Left lung (tissue), 4 donors: ENCODE measurements at regions not wholly inside any gene's neighbourhood (a gene's known extent, or its start where the extent isn't known, plus 50 kb on each side); places are given as distances from the start of the nearest gene placed in this dataset.

Experiments
- ATAC-seq: fragments of 200-7000 bp; cut with Tn5 transposase; one replicate; pipeline ENCODE4 v1.9.1; 2020; ENCODE audit warnings: moderate library complexity
- DNase-seq, 4 donors: peaks; one replicate each; pipeline ENCODE4 v3.0.0-alpha.2; 2013 to 2020
- H3K27ac ChIP-seq, 2 donors: fragments of 200-600 bp; sonication (generic) in 1 of 2; one replicate each; pipeline versions ENCODE4 v1.5.0 to v1.8.0; 2020 to 2021
- H3K27me3 ChIP-seq, 2 donors: fragments of 200-600 bp; sonication (generic) in 1 of 2; one replicate each; pipeline versions ENCODE4 v1.5.0 to v1.8.0; 2020 to 2021
- H3K36me3 ChIP-seq, 2 donors: fragments of 200-600 bp; sonication (generic) in 1 of 2; one replicate each; pipeline versions ENCODE4 v1.5.0 to v1.8.0; 2020 to 2021
- H3K4me1 ChIP-seq, 2 donors: fragments of 200-600 bp; one replicate each; pipeline ENCODE4 v1.8.0; 2021
- H3K4me3 ChIP-seq, 2 donors: fragments of 200-600 bp; sonication (generic) in 1 of 2; one replicate each; pipeline versions ENCODE4 v1.5.0 to v1.8.0; 2020 to 2021; ENCODE audit warnings: mild to moderate bottlenecking in 1 of 2
- H3K9me3 ChIP-seq, 2 donors: fragments of 200-600 bp; sonication (generic) in 1 of 2; one replicate each; pipeline versions ENCODE4 v1.5.0 to v1.8.0; 2020 to 2021
- CTCF ChIP-seq, 2 donors: fragments of 200-600 bp; sonication (generic) in 1 of 2; IDR thresholded peaks; one replicate each; pipeline versions ENCODE4 v1.5.0 to v1.8.0; 2021; ENCODE audit warnings: antibody characterized with exemption in 2 of 2
- intact Hi-C, 2 donors: fragments of 100-400 bp; cut with DNase I; formaldehyde crosslinking; loops; one replicate each; pipeline versions ENCODE4 v1.11.2 to v1.14.2; 2022
- donor health status: DM: no; HTN: yes; CAD: no.
- donor health status: DM: no; HTN: no; CAD: no.

- no peak for DNase-seq
- intact Hi-C loops = no loop called here
These were observed 222.8 kb upstream of the KLF4 start for GRCh38 chr9:107712390-107712789.

GRCh38 chr9:107711542-107711941, 222.0 kb upstream of the KLF4 start:
- Histone ChIP-seq H3K4me1 (peaks cover 3 to 28% of the 10 kb centered on the region in 2 donors), H3K27ac (no peak overlapping the region), H3K9me3 (no peaks in the 10 kb centered on the region), H3K36me3 (no peaks in the 10 kb centered on the region), H3K4me3 (no peak overlapping the region), H3K27me3 (no peaks in the 10 kb centered on the region)
- peak in 1 of 4 donors; percentile 7 for DNase-seq
- ATAC-seq = peak; percentile 69
- intact Hi-C loops = no loop called here
- no peak for TF ChIP-seq CTCF (IDR thresholded peaks at IDR 0.05)

More at GRCh38 chr9:107712390-107712789, 222.8 kb upstream of the KLF4 start:
- Histone ChIP-seq H3K4me3 (no peak overlapping the region), H3K27ac (no peak overlapping the region), H3K9me3 (no peaks in the 10 kb centered on the region), H3K27me3 (no peaks in the 10 kb centered on the region), H3K4me1 (peaks cover 3 to 27% of the 10 kb centered on the region in 2 donors), H3K36me3 (no peaks in the 10 kb centered on the region)
- peak; percentile 30 for ATAC-seq
- no peak for TF ChIP-seq CTCF (IDR thresholded peaks at IDR 0.05)

GRCh38 chr9:107710953-107711352, 221.4 kb upstream of the KLF4 start:
- Histone ChIP-seq H3K36me3 (no peaks in the 10 kb centered on the region), H3K4me3 (no peak overlapping the region), H3K4me1 (peaks cover 3 to 28% of the 10 kb centered on the region in 2 donors), H3K27ac (no peak overlapping the region), H3K27me3 (no peaks in the 10 kb centered on the region), H3K9me3 (no peaks in the 10 kb centered on the region)
- no peak for TF ChIP-seq CTCF (IDR thresholded peaks at IDR 0.05)
- intact Hi-C loops = no loop called here
- ATAC-seq (no peak), DNase-seq (no peak)

GRCh38 chr9:107710546-107710945, 221.0 kb upstream of the KLF4 start:
- H3K9me3 ChIP-seq = no peaks in the 10 kb centered on the region

GRCh38 chr9:107708791-107709190, 219.2 kb upstream of the KLF4 start:
- DNase-seq = no peak
- Histone ChIP-seq H3K27ac (no peak overlapping the region), H3K9me3 (no peaks in the 10 kb centered on the region), H3K4me3 (no peak overlapping the region), H3K36me3 (no peaks in the 10 kb centered on the region), H3K4me1 (peaks cover 3 to 28% of the 10 kb centered on the region in 2 donors), H3K27me3 (no peaks in the 10 kb centered on the region)
- ATAC-seq = no peak
- intact Hi-C loops = no loop called here
- no peak for TF ChIP-seq CTCF (IDR thresholded peaks at IDR 0.05)

More at GRCh38 chr9:107710546-107710945, 221.0 kb upstream of the KLF4 start:
- intact Hi-C loops = no loop called here
- no peak overlapping the region for H3K27ac ChIP-seq
- no peak for TF ChIP-seq CTCF (IDR thresholded peaks at IDR 0.05)
- H3K4me3 ChIP-seq = no peak overlapping the region
- DNase-seq = no peak
- H3K36me3 ChIP-seq = no peaks in the 10 kb centered on the region
- peaks cover 3 to 28% of the 10 kb centered on the region in 2 donors for H3K4me1 ChIP-seq
- no peak for ATAC-seq
- no peaks in the 10 kb centered on the region for H3K27me3 ChIP-seq
